ENCODE measurements at regions not wholly inside any gene's neighbourhood (a gene's known extent, or its start where the extent isn't known, plus 50 kb on each side); places are given as distances from the start of the nearest gene placed in this dataset.

DNA sequence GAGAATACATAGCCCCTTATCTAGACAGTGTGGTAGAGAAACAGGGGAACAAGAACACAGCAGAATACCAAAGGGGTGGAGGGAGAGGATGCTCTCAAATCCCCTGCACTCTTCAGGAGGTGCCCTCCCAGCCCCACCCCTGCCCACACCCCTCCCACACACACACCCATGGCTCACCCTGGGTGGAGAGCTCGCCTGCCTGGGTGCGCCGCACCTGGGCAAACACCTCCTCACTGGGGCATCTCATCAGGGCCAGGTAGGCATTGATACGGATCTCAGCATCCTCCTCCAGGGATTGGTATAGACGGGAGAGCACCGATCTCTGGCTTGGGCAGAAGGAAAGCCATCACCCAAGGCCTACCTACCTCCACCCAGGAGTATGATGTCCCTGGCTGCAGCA is 95.2 kb downstream of the LITAF start:
- TF ChIP-seq, protein P1, sequence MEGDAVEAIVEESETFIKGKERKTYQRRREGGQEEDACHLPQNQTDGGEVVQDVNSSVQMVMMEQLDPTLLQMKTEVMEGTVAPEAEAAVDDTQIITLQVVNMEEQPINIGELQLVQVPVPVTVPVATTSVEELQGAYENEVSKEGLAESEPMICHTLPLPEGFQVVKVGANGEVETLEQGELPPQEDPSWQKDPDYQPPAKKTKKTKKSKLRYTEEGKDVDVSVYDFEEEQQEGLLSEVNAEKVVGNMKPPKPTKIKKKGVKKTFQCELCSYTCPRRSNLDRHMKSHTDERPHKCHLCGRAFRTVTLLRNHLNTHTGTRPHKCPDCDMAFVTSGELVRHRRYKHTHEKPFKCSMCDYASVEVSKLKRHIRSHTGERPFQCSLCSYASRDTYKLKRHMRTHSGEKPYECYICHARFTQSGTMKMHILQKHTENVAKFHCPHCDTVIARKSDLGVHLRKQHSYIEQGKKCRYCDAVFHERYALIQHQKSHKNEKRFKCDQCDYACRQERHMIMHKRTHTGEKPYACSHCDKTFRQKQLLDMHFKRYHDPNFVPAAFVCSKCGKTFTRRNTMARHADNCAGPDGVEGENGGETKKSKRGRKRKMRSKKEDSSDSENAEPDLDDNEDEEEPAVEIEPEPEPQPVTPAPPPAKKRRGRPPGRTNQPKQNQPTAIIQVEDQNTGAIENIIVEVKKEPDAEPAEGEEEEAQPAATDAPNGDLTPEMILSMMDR (conservative IDR thresholded peaks at IDR 0.05; ENCODE audit: low read depth, low read length), result no peak
- no peak for TF ChIP-seq EZH2 (IDR thresholded peaks at IDR 0.05; ENCODE audit: borderline replicate concordance, low read depth, low read length, poor library complexity, severe bottlenecking)

Measured in A673 (cell line).